Middle frontal gyrus (tissue), 1 donor: ENCODE measurements at regions not wholly inside any gene's neighbourhood (a gene's known extent, or its start where the extent isn't known, plus 50 kb on each side); places are given as distances from the start of the nearest gene placed in this dataset.
"Not testable (repeated sequence)": the region's sequence is repeated elsewhere in the genome, so short reads cannot be mapped to it uniquely, and the experiment has no call there.

Experiments
- DNase-seq: peaks from one replicate; pipeline ENCODE4 v3.0.0-alpha.2; 2015; ENCODE audit warnings: low spot score; ENCODE audit errors: extremely low spot score

DNA sequence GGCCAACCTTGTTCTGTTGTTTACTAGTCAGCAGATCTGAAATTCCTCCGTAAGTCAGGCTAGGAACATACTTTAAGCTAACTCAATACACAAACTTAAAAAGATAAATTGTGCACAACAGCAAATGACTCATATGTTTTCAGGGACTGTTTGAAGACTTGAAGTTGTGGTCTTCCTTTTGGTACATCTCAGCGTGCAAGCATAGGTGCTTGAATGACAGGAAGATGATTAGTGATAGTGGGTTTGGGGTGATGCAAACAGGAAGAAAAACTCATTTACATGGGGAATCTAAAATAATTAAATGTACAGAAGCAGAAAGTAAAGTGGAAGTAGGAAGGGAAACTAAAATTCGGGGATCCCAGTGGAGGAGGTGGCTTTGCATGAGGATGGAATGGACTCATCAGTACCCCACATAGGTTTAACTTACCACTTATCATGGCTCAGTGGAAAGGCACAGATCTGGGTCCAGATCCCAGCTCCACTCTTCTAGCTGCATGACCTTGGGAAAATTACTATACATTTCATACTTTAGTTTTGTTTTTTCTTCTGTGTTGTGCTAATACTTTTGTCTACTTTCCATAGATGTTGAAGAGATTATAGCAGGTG, 122.3 kb downstream of the XCL2 start:
- no peak for DNase-seq

DNA sequence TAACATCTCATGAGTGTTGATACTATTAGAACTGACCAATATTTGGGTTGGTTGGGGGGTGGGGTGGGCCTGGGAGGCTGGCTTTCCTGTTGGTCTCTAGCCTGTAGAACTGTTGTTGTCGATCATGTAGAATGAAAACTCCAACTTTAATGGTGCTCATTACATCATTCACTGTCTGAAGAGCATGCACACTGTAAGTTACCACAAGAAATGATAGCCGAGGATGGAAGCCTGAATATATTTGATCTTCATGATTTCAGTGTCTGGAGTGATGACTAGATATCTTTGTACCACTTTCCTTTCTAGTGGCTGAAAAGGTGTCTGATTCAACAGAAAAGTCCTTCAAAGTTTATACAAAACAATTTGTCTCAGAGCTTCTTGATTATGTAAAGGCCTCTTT, 123.6 kb downstream of the XCL2 start:
- no peak for DNase-seq

DNA sequence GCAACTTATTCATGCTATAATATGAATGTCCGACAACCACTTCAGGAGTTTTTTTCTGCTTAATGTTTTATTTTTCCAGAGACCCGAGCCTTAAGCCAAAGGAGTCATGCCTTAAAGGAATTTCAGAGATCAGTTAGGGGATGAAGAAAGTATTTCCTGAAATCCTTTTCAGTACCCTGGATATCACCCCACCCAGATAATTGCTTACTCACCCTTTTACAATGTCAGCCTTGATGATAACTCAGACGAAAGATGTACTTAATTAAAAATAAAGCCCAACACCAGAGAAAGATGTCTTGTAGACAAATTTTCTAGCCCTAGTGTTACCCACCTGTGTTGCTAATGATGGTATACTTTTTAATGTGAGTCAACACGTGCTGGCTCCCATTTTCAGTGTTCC, 124.1 kb downstream of the XCL2 start:
- DNase-seq, result no peak

DNA sequence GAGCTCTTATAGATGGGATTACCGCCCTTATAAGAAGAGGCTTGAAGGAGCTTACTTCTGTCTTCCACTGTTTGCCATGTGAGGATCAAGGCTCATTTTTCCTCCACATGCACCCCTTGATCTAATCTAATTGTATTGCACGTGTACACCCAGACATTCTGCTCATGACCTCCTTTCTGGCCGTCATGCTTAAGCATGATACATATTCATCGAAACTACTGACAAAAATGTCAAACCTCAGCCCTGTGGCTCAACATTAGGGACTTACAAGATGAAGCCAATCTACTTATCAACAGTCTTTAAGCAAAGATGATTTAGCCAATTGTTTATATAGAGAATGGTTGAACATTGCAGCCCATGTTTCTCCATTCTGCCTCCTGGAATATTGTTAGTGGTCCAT, 127.6 kb downstream of the XCL2 start:
- no peak for DNase-seq

DNA sequence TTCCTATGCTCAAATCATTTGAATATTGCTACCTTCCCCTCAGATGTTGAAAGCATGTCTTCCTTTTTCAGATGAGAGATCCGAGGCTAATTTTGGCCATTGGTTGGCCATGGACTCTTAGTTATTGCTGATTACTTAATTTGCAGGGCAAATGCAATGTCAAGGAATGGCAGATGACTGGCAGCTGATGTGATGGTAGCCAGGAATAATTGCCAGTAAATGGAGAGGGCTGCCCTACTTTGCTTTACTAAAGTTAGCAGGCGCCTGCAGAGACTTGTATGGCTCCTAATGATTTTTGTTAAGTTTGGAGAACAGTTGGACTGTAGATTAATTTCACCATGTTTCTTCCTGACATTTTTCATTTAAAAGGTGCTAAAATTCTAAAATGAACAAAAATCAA, 128.9 kb downstream of the XCL2 start:
- DNase-seq, result no peak

DNA sequence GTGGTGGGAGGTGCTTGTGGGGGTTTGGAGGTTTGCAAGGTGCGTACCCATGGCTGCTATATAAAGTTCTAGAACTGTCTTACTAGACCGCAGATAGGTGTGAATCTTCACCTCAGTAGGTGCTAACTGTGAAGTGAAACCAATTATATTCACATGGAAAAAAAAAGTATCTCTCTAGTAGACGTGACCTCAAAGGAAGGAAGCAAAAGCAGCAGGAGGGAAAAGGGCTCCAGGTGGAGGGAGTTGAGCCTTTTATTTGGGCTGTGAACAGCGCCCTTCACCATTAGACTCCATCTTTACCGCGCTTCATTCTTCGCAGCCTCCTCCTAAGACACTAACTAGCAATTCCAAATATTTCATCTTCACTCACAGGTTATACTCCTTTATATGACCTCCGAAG, 129.8 kb downstream of the TBX19 start:
- no peak for DNase-seq

DNA sequence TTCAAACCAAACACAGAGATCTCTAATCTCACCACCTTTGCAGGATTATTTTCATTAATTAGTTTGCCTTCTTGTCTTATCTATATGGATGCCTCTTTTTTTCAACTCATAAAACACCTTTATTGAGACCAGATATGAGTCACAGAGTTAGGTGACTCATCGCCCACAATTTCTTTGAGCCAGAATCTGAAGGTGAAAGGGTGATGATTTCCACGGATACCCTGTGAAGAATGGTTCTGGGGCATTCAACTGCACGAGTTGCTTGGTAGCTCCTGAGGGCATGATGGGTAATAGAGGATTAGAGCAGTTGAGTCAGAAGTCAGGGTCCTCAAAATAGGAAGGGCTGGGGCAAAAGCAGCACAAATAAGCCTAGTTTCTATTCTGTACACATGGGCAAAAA, 128.2 kb downstream of the TBX19 start:
- no peak for DNase-seq

DNA sequence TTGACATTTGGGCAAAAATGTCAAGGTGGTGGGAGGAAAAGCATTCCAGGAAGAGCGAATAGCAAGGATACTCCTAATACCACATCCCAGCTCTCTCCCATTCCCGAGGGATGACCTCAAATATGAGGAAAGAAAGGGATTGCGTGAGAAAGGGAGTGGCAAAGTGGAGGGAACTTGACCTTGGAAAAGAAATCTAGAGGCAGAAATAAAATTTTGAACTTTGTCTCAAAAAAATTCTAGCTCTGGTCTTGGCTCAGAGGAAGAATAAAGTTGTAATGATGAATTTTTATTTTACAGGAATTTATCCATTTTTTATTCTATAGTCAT, 127.8 kb downstream of the TBX19 start:
- DNase-seq, result no peak

DNA sequence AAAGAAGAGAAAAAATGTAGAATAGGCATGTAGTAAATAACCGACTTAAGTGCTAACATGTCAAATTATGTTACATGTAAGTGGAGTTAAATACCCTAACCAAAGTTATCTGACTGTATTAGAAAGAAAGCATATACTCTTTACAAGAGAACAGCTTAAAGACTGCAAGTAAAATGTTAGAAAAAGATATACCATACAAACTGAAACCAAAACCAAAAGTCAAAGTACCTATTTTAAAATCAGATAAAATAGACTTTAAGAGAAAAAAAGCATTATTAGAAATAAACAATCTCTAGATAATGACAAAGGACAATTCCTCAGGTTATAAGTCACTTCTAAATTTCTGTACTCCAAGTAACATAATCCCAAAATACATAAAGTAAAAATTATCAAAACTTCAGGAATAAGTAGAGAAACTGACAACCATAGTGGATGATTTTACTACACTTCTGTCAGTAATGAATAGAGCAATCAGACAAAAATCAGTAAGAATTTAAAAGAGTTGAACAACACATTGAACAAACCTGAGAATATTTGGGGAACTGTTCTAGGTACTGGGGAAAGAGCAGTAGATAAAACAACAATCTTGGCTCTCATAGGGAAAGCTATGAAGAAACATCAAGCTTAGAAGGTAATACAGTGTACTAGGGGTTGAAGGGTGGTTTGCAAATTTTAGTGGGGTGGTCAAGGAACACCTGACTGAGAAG, 127.3 kb downstream of the TBX19 start:
- DNase-seq, result no peak

DNA sequence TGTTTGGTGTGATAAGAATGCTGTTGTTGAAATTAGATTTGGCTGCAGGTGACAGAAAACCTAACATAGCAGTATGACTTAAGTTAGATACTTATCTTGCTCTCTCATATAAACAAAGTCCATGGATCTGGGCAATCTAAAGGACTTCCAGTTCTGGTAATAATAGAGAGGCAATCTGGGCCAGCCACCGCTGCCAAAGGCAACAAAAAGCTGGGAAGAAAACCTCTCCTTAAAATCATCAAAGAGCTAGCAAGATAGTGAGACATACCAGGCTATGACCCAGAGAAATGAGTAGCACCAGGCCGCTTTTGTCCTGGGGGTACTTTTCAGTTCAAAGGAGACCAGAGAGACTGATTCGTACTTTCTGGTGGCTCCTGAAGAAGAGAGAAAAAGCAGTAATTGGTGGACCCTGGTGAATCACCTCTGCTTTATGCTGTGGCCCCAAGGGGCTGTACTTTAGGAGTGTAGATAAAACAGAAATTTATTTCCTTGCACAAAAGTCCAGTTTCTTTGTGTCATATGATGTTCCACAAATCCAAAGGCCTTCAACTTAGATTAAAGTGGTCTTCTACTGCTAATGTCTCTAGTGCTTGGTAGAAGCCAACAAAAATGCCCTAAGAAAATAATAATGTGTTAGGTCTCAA, 125.4 kb downstream of the TBX19 start:
- DNase-seq, result no peak

DNA sequence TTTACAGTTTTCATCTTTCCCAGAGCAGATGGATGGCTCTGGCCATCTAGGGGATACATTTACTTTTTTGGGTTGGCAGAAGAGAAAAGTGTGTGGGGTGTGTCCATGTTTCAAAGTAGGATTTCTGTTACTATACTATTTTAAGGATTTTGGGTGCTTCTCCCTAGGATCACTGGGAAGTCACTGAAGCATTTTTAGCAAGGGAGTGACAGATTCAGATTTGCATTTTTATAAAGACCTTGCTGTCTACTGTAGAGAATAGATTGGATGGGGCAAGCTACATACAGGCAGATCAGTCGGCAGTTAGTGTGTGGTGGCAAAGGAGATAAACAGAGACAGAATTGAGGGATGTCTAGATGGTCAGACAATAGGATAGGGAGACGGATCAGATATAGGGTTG, 122.5 kb downstream of the TBX19 start:
- DNase-seq, result no peak

DNA sequence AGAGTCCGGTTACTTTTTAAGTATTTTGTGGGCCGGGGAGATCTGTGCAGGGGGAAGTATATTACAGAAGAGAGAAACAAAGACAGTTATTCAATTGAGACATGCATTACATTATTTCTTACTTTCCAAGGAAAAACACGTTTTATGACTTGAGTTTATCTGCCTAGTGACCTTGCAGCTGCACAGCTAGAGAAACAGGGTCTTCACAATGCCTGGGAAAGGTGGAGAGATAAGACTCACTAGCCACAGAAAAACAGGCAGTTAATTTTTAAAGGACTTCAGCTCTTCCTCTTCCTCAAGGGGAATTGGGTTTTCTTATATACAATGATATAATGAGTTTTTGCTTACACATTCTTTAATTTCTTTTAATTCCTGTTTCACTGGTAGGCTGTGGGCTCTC, 121.8 kb downstream of the TBX19 start:
- not testable (repeated sequence) for DNase-seq

DNA sequence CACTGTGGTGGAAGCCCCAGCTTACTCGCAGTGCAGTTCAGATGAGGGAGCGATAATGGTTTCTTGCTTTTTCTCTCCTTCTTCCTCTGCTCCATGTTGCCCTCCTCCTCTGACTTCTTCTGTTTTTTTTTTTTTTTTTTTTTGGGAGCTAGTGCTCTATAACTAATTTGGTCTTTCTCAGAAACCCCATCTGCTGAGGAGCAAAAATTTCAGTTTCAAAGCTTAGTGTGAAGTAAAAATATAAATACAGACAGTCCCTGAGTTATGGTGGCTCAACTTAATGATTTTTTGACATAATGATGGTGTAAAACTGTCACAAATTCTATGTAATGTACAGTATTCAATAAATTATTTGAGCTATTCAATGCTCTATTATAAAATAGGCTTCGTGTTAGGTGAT, 120.7 kb downstream of the TBX19 start:
- no peak for DNase-seq

DNA sequence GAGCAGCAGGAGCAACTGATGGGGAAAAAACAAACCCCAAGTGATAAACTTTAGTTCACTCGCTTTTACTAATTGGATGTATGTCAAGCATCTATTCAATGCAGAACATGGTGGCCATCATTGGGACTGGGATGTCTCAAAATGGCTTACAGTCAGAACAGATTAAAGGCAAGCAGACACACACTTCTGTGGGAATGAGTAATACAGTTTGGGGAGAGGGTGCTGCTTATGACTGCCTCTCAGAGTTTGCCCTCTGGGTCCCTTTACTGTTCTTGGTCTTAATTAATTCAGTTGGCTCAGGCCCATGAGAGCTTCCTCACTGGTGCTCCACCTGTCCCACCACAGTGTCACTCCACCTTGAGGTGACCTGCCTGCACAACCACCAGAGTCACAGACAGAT, 119.5 kb downstream of the TBX19 start:
- no peak for DNase-seq

DNA sequence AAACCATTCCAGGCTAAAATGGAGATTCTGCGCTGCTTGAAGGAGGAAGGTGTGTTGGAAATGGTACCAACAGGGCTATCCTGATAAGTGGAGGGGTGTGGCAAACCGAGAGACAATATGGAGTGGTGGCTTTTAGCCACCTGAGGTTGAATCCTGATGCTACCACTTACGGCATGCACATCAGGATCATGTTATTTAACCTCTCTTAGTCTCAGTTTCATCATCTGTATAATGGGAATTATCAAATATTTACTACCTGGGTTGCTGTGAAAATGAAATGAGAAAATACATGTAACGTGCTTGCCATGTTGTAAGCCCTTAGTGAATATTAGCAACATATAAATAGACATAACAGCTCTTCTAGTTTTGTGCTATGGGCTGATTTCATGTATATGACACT, 117.1 kb downstream of the TBX19 start:
- no peak for DNase-seq

DNA sequence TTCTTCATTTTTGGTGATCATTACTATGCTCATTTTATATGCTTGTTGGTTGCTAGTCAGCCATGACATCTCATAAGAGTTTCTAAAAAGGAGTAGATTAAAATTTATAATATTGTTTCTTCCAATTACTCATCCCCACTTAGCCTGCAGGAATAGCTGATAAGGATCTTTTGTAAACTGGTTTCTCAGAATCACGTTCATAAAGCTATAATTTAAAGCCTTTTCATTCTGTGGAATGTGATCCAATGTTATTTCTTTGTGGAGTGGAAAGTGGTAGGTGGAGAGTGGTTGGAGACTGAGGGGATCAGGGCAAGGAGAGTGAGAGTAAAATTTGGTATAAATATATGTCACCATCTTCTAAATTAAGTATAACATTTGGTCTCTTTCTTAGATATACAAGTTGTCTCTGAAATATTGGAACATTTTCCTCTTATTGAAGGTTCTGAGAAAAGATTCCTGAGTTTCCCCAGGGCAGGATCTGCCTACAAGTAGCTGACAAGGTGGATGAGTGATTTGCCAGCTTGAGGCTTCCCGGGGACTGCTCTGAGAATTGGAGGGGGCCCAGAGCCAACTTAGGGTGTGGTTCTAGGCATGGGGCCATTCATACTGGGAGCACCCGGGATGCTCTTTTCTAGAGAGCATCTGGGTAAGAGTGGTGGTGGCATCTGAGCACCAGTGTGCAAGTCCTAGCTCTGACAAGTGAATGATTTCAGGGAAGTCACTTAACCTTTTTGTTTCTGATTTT, 116.4 kb downstream of the TBX19 start:
- no peak for DNase-seq

DNA sequence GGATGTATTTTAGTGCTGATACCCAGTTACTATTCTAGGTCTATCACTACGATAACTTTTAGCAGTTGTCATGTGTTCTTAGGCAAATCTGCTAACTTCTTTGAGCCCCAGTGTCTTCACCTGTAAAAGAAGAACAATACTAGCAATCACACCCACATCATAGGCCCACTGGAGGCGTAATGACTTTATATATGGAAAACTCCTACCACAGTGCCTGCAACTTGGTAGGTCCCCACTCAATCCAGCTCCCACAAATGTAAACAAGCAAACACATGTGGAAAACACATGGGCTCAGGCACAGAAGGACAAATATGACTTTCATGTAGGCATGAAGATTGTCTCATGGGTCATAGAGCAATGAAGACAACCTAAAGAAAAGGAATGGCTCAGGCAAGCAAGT, 115.8 kb downstream of the TBX19 start:
- no peak for DNase-seq

DNA sequence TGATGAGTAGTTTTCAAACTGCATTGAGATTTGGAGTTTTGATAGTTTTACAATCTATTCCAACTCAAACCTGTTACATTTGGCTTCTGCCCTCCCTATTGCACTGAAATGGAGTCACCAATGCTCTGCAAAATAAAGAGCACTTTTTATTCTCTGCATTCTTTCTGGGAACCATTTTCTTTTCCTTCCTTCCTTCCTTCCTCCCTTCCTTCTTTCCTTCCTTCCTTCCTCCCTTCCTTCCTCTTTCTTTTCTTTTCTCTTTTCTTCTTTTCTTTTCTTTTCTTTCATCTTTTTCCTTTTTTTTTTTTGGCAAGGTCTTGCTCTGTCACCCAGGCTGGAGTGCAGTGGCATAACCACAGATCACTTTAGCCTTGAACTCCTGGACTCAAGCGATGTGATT, 114.2 kb downstream of the TBX19 start:
- DNase-seq, result no peak

DNA sequence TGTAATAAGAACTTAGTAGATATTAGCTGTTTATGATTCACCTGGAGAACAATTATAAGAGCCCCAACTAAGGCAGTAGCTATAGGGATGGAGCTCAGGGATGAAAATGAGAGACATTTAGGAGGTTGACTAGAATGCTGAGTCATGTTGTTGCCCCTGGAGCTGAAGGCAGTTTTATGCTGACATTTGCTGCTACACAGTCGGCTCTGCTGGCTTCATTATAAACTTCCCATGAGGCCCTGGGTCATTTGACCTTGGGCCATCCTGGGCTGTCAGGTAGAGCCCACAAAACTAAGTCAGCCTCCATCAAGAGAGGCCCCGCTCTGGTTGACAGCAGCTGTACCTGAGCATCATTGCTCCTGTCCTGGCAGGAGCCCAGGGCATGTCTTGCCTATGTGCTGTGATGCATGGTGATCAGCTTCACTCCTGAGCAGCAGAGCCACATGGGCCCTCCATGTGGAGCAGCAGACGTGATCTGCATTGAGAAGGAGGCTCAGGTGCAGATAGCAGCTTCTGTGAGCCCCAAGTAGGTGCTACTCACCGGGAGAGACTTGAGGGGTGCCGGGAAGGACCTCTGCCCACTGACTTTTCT, 112.4 kb downstream of the TBX19 start:
- DNase-seq, result no peak

DNA sequence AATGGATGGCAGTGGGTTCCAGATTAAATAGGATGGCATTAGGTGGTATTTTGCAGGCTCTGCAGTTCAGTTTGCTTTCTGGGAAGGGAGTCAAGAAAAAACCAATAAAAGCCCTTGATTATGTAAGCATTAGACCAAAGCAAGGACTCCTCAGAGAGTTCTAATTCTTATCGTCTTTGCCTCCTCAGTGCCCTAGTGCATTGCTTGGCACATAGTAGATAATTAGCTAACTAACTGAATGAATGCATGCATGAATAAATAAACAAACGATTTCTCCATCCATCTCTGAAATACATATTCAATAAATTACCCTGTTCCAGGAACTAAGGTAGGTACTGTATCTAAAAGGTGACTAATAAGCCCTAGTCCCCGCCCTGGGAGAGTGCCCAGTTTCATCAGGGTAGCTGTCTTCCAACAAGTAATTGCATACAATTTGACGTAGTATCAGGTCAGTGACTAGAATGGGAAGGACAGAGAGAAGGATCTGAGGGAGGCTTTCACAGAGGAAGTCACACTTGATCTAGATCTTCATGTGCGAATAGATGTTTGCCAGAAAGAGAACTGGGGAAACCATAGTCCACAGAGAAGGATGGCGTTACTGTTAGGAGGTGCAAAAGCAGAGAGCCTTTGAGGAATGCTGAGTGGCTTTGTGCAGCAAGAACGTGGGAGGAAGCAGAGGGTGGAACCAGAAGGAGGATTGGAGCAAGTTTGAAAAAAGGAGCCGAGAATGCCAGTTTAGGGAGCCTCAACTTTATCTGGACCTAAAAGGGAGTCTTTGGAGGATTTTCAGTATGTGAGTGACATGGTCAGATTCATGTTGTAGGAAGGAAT, 111.4 kb downstream of the TBX19 start:
- no peak for DNase-seq

DNA sequence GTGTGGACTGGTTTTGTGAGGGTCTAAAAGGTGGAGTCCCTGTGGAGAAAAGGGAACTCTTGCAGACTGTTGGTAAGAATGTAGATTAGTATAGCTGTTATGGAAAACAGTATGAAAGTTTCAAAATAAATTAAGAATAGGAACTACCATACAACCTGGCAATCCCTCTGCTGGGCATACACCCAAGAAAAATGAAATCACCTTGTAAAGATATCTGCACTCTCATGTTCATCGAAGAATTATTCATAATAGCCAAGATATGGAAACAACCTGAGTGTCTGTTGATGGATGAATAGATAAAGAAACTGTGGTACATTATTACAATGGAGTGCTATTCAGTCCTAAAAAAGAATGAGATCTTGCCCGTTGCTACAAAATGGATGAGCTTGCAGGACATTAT, 109.6 kb downstream of the TBX19 start:
- DNase-seq, result no peak
